ENCODE measurements at regions not wholly inside any gene's neighbourhood (a gene's known extent, or its start where the extent isn't known, plus 50 kb on each side); places are given as distances from the start of the nearest gene placed in this dataset.

DNA sequence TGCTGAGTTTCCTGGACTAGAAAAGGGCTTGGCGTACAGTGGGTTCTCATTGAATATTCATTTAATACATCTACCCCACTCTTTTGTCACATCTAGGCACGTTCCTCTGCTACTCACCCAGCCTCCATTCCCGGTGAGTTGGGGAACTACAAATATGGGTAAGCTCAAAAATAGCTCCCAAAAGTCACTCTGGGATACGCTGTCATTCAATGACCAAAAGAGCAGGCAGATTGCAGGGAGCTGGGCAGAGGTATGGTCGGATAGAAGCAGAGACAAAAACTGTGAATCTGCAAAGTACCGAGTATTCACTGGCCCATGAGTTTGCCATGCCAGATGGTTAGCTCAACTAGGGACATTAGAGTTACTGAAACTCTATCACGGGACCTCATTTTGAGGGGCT lies 103.9 kb upstream of the SASH1 start:
- H3K36me3 ChIP-seq (ENCODE audit: control insufficient read depth, insufficient read depth, low read length, severe bottlenecking), result no peaks in the 10 kb centered on the region
- H3K9ac ChIP-seq (ENCODE audit: low read length), result no peak overlapping the region
- no peaks in the 10 kb centered on the region for H3K9me3 ChIP-seq (ENCODE audit: control insufficient read depth, low read length)
- no peak overlapping the region for H3K4me3 ChIP-seq (ENCODE audit: low read length)
- peaks cover 35% of the 10 kb centered on the region for H3K4me1 ChIP-seq (ENCODE audit: control insufficient read depth, insufficient read depth, low read length)
- DNase-seq (ENCODE audit: low read depth), result no peak
- no peaks in the 10 kb centered on the region for H3K27me3 ChIP-seq (replicated peaks; ENCODE audit: control insufficient read depth, insufficient read depth, low read length)

GRCh38 chr6:148239215-148239614 lies 103.4 kb upstream of the SASH1 start:
- no peak overlapping the region for H3K9ac ChIP-seq (ENCODE audit: low read length)
- H3K9me3 ChIP-seq (ENCODE audit: control insufficient read depth, low read length), result no peaks in the 10 kb centered on the region
- H3K4me1 ChIP-seq (ENCODE audit: control insufficient read depth, insufficient read depth, low read length), result peaks cover 35% of the 10 kb centered on the region
- no peaks in the 10 kb centered on the region for H3K27me3 ChIP-seq (replicated peaks; ENCODE audit: control insufficient read depth, insufficient read depth, low read length)
- no peaks in the 10 kb centered on the region for H3K36me3 ChIP-seq (ENCODE audit: control insufficient read depth, insufficient read depth, low read length, severe bottlenecking)
- no peak overlapping the region for H3K4me3 ChIP-seq (ENCODE audit: low read length)
- DNase-seq (ENCODE audit: low read depth), result no peak

DNA sequence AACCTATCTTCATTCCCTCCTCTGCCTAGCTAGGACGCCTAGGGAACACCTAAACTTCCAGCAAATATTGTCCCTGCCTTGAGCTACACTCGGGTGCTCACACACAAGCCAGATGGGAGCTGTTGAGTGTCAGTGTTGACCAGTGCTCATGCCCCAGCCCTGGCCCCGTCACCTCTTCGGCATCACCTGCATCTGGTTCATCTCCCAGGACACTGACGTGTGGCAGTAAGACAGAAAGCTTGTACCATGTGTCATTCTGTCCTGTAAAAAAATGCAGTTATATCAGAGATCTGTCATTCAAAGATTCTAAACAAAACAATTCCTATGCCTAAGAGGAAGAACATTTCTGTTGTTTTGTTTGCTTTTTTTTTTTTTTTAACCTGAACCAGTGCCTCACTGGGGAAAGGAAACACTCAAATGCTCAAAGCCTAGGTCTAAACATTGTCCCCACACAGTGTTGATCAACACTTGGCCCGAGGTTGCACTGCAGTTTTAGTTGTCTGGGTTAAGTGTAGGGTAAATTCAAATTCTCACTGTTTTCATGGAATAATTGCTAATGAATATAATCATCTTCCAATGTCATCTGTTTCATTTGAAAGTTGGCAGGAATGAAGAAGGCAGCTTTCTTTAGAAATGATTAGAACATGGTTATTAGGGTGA lies 102.7 kb upstream of the SASH1 start:
- Histone ChIP-seq H3K36me3 (ENCODE audit: control insufficient read depth, insufficient read depth, low read length, severe bottlenecking) (no peaks in the 10 kb centered on the region), H3K9ac (ENCODE audit: low read length) (peak overlapping the region; percentile 65), H3K27me3 (replicated peaks; ENCODE audit: control insufficient read depth, insufficient read depth, low read length) (no peaks in the 10 kb centered on the region), H3K4me3 (ENCODE audit: low read length) (peak overlapping the region; percentile 64), H3K9me3 (ENCODE audit: control insufficient read depth, low read length) (no peaks in the 10 kb centered on the region), H3K4me1 (ENCODE audit: control insufficient read depth, insufficient read depth, low read length) (peaks cover 41% of the 10 kb centered on the region)
- no peak for DNase-seq (ENCODE audit: low read depth)

GRCh38 chr6:148240461-148240840 lies 102.2 kb upstream of the SASH1 start:
- H3K4me3 ChIP-seq (ENCODE audit: low read length), result peak overlapping the region; percentile 64
- peaks cover 46% of the 10 kb centered on the region for H3K4me1 ChIP-seq (ENCODE audit: control insufficient read depth, insufficient read depth, low read length)
- no peaks in the 10 kb centered on the region for H3K9me3 ChIP-seq (ENCODE audit: control insufficient read depth, low read length)
- no peaks in the 10 kb centered on the region for H3K27me3 ChIP-seq (replicated peaks; ENCODE audit: control insufficient read depth, insufficient read depth, low read length)
- H3K36me3 ChIP-seq (ENCODE audit: control insufficient read depth, insufficient read depth, low read length, severe bottlenecking), result no peaks in the 10 kb centered on the region
- no peak for DNase-seq (ENCODE audit: low read depth)
- peak overlapping the region; percentile 65 for H3K9ac ChIP-seq (ENCODE audit: low read length)

GRCh38 chr6:148240861-148241477 lies 101.7 kb upstream of the SASH1 start:
- Histone ChIP-seq H3K27me3 (replicated peaks; ENCODE audit: control insufficient read depth, insufficient read depth, low read length) (no peaks in the 10 kb centered on the region), H3K9me3 (ENCODE audit: control insufficient read depth, low read length) (no peaks in the 10 kb centered on the region), H3K36me3 (ENCODE audit: control insufficient read depth, insufficient read depth, low read length, severe bottlenecking) (no peaks in the 10 kb centered on the region), H3K9ac (ENCODE audit: low read length) (peak overlapping the region; percentile 65), H3K4me3 (ENCODE audit: low read length) (peak overlapping the region; percentile 64), H3K4me1 (ENCODE audit: control insufficient read depth, insufficient read depth, low read length) (peaks cover 46% of the 10 kb centered on the region)
- DNase-seq (ENCODE audit: low read depth), result no peak

DNA sequence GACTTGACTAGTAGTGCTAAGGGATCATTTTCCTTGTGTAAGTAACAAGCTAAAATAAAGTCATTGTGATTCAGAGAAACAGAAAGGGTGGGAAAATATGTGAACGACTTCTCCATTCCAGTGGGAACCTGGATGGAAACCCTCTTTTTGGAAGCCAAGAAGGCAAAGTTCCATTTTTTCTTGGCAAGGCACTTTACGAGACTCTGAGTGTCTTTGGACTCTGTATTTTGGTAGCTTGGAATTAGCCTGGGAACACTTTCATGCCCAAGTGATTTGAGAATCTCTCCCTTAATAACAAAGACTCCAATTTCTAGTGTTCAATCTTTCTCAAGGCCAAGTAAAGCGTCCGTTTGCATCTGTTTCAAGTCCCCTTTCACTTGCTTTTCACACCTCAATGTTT lies 100.5 kb upstream of the SASH1 start:
- Histone ChIP-seq H3K36me3 (ENCODE audit: control insufficient read depth, insufficient read depth, low read length, severe bottlenecking) (no peaks in the 10 kb centered on the region), H3K27me3 (replicated peaks; ENCODE audit: control insufficient read depth, insufficient read depth, low read length) (no peaks in the 10 kb centered on the region), H3K9ac (ENCODE audit: low read length) (peak overlapping the region; percentile 11), H3K4me1 (ENCODE audit: control insufficient read depth, insufficient read depth, low read length) (peaks cover 46% of the 10 kb centered on the region), H3K4me3 (ENCODE audit: low read length) (peak overlapping the region; percentile 20), H3K9me3 (ENCODE audit: control insufficient read depth, low read length) (no peaks in the 10 kb centered on the region)
- DNase-seq (ENCODE audit: low read depth), result no peak

DNA sequence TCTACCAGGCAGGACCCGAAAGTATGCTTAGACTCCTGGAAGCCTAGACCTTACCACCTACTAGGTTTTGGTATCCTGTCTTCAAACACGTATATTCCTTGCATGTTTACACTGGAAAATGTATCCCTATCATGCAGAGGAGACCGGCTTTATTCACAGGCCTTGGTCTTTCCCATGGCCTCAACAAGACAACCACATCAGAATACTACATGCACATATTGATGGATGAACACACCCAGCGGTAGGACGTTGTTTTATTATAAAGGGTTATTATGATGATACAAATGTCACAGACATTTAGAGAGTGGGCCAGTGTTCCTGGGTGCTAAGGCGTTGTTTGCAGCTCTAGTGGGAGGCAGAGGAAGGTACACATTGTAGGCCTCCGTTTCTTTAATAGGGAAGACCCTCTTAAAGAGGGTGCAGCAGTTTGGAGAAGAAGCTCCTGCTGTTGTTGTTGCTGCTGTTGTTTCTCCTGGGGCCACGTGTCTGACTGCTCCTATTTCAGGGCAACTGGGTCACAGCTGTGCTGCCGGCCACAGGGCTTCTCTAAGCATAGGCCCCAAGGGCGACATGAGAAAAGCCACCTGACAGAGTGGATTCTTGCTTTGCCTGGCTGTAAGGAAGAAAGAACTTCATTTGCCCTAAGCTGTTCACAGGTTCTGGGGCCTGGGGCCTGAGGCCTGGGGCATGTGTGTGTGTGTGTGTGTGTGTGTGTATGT lies 98.3 kb upstream of the SASH1 start:
- DNase-seq (ENCODE audit: low read depth), result peak; percentile 19
- Histone ChIP-seq H3K4me1 (ENCODE audit: control insufficient read depth, insufficient read depth, low read length) (peaks cover 46% of the 10 kb centered on the region), H3K4me3 (ENCODE audit: low read length) (no peak overlapping the region), H3K36me3 (ENCODE audit: control insufficient read depth, insufficient read depth, low read length, severe bottlenecking) (no peaks in the 10 kb centered on the region), H3K27me3 (replicated peaks; ENCODE audit: control insufficient read depth, insufficient read depth, low read length) (no peaks in the 10 kb centered on the region), H3K9me3 (ENCODE audit: control insufficient read depth, low read length) (no peaks in the 10 kb centered on the region), H3K9ac (ENCODE audit: low read length) (peak overlapping the region; percentile 20)

DNA sequence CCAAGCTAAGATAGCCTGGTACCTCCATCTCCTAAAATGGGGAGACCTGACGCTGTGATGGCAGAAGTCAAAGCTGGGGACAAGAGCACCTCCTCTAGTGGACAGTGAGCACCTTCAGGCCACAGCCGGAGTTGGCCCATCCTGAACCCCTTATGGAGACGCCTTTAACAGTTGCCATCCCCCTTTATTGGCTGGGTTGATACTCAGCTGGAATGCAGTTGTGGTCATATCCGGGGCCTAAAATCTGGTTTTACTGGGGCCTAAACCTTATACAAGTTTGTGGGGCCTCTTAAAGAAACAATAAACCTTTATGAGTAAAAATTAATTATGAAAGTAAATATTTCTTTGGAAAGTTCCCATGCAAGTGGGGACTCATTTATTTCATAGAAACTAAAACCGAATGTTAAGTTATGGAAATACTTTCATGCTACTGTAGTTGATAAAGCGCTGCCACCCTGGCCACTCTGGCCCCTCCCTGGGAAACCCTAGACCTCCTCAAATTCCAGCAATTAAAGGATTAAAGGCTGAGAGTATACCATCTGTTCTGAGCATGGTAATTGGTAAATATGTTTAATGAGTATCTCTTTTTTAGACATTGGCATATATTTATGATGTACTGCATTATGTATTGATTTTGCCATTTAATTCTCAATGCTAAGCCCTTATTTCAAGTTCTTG lies 95.1 kb upstream of the SASH1 start:
- Histone ChIP-seq H3K4me1 (ENCODE audit: control insufficient read depth, insufficient read depth, low read length) (peaks cover 17% of the 10 kb centered on the region), H3K36me3 (ENCODE audit: control insufficient read depth, insufficient read depth, low read length, severe bottlenecking) (no peaks in the 10 kb centered on the region), H3K9ac (ENCODE audit: low read length) (no peak overlapping the region), H3K9me3 (ENCODE audit: control insufficient read depth, low read length) (no peaks in the 10 kb centered on the region), H3K27me3 (replicated peaks; ENCODE audit: control insufficient read depth, insufficient read depth, low read length) (no peaks in the 10 kb centered on the region), H3K4me3 (ENCODE audit: low read length) (no peak overlapping the region)
- DNase-seq (ENCODE audit: low read depth), result no peak

DNA sequence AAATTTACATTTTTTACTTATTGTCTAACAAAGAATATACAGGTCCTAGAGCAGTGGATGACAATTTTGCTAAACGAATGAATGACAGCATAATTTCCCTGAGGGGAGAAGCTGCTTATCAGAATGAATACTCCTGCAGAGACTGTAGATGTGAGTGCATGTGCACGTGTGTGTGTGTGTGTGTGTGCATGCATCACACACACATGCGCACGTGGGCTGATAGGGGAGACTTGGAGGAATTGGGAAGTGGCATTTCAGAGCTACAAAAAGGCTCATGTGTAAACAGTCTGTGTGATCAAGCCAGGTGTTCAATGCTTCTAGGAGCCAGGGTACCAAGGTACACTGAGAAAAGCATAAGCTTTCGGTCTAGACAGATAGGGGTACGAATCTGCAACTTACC lies 93.5 kb upstream of the SASH1 start:
- peaks cover 14% of the 10 kb centered on the region for H3K4me1 ChIP-seq (ENCODE audit: control insufficient read depth, insufficient read depth, low read length)
- H3K27me3 ChIP-seq (replicated peaks; ENCODE audit: control insufficient read depth, insufficient read depth, low read length), result no peaks in the 10 kb centered on the region
- H3K9ac ChIP-seq (ENCODE audit: low read length), result no peak overlapping the region
- H3K9me3 ChIP-seq (ENCODE audit: control insufficient read depth, low read length), result no peaks in the 10 kb centered on the region
- H3K36me3 ChIP-seq (ENCODE audit: control insufficient read depth, insufficient read depth, low read length, severe bottlenecking), result no peaks in the 10 kb centered on the region
- no peak overlapping the region for H3K4me3 ChIP-seq (ENCODE audit: low read length)
- DNase-seq (ENCODE audit: low read depth), result no peak

DNA sequence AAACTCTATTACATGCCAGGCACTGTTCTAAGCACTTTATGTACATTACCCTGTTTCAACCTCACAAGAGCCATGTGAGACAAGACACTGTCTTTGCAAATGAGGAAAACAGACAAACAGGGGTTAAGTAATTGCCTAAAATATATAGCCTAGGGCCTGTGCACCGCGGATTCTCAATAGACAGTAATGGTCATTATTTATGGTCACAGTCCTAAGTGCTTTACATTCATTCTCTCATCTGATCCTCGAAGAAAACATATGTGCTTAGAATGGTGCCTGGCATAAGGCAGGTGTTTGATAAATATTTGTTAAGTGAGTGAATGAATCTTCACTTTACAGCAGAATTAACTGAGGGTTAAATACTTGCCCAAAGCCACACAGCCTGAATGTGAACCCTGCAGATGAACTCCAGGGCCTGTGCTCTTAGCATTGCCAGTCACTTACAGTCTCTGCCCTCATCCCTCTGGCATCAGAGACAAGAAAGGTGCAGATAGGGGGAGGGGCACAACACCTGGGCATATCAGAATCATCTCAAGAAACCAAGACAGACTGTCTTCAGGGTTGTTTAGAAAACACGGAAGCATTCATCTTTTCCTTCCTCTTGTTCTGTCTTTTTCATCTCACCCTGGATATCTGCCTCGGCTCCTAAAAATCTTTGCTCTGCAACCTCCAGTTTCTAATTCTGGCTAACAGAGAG lies 92.8 kb upstream of the SASH1 start:
- DNase-seq (ENCODE audit: low read depth), result no peak
- no peak overlapping the region for H3K9ac ChIP-seq (ENCODE audit: low read length)
- no peaks in the 10 kb centered on the region for H3K9me3 ChIP-seq (ENCODE audit: control insufficient read depth, low read length)
- H3K4me1 ChIP-seq (ENCODE audit: control insufficient read depth, insufficient read depth, low read length), result peaks cover 8% of the 10 kb centered on the region
- no peaks in the 10 kb centered on the region for H3K27me3 ChIP-seq (replicated peaks; ENCODE audit: control insufficient read depth, insufficient read depth, low read length)
- no peaks in the 10 kb centered on the region for H3K36me3 ChIP-seq (ENCODE audit: control insufficient read depth, insufficient read depth, low read length, severe bottlenecking)
- no peak overlapping the region for H3K4me3 ChIP-seq (ENCODE audit: low read length)
